ENCODE measurements at regions not wholly inside any gene's neighbourhood (a gene's known extent, or its start where the extent isn't known, plus 50 kb on each side); places are given as distances from the start of the nearest gene placed in this dataset.

DNA sequence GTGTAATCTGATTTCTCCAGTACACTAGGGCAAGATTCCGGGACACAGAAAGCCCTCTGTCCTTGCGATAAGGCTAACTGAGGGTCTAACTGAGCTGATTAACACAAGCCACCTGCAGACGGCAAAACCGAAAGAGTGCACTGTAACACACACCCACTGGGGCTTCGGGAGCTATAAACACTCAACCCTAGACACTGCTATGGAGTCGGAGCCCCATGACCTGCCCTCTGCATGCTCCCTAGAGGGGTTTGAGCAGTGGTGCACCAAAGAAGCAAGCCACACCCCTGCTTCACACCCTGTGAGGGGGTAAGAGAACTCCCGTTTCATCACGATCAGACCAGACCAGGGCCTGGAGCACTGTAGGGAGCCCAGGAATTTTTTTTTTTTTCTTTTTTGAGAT lies 72.4 kb downstream of the DMRTA2 start:
- Histone ChIP-seq H3K79me2 (ENCODE audit: control insufficient read depth, insufficient read depth, low read length) (no peaks in the 10 kb centered on the region), H3K36me3 (ENCODE audit: control insufficient read depth in 2 of 2, extremely low read depth in 1 of 2, insufficient read depth in 2 of 2, low read length in 2 of 2) (no peaks in the 10 kb centered on the region), H3K9me3 (ENCODE audit: control insufficient read depth, low read depth, low read length) (no peaks in the 10 kb centered on the region), H3K4me2 (ENCODE audit: control insufficient read depth, extremely low read depth, insufficient read depth, low read depth, low read length) (no peak overlapping the region), H3K9ac (ENCODE audit: control insufficient read depth, extremely low read depth, insufficient read depth, low read length) (no peak overlapping the region), H3K27ac (ENCODE audit: control insufficient read depth, insufficient read depth, low read length) (no peak overlapping the region), H4K20me1 (ENCODE audit: control insufficient read depth, extremely low read depth, insufficient read depth, low read length) (no peaks in the 10 kb centered on the region), H3K4me1 (ENCODE audit: control insufficient read depth, extremely low read depth, insufficient read depth, low read length) (no peaks in the 10 kb centered on the region), H3K27me3 (ENCODE audit: control insufficient read depth, extremely low read depth, insufficient read depth, low read length) (no peaks in the 10 kb centered on the region), H2AFZ (ENCODE audit: control insufficient read depth, low read length) (no peak overlapping the region), H3K9me1 (ENCODE audit: control insufficient read depth, extremely low read depth, insufficient read depth, low read length) (no peaks in the 10 kb centered on the region), H3K4me3 (ENCODE audit: control insufficient read depth in 2 of 3, extremely low read depth in 1 of 3, insufficient read depth in 2 of 3, low read depth in 1 of 3, low read length in 3 of 3) (no peak overlapping the region)
- no peak for FAIRE-seq
- TF ChIP-seq EZH2 (IDR thresholded peaks at IDR 0.05; ENCODE audit: low read length) (no peak), CTCF (optimal IDR thresholded peaks at IDR 0.05 in 1 of 3, IDR thresholded peaks at IDR 0.05 in 1 of 3, conservative IDR thresholded peaks at IDR 0.05 in 1 of 3; ENCODE audit: extremely low read depth in 1 of 3, insufficient read depth in 2 of 3, low read length in 3 of 3) (no peak)
- no peak for DNase-seq (ENCODE audit: low read depth, low spot score)
- dilution Hi-C loops (cut with MboI; ENCODE audit: extremely low pct_ligation_motif_present, low sequenced_read_pairs), result no loop called here

DNA sequence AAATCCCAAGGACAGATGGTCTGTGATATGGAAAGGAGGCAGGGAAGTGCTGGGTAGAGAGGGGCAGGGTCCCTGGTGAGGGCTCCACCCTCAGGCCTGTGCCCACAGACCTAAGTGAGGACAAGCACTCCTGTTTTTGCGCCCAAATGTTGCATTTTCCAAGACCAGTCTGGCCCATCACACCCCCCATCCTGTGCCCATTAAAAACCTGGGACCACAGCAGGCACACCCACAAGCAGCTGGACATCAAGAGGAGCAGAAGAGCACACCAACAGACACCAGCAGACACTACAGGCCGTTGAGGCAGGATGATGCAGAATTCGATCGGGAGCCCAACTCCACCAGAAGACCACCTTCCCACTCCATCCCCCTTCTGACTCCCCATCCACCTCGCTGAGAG lies 72.8 kb downstream of the DMRTA2 start:
- Histone ChIP-seq H3K36me3 (ENCODE audit: control insufficient read depth in 2 of 2, extremely low read depth in 1 of 2, insufficient read depth in 2 of 2, low read length in 2 of 2) (no peaks in the 10 kb centered on the region), H3K79me2 (ENCODE audit: control insufficient read depth, insufficient read depth, low read length) (no peaks in the 10 kb centered on the region), H3K9me1 (ENCODE audit: control insufficient read depth, extremely low read depth, insufficient read depth, low read length) (no peaks in the 10 kb centered on the region), H3K9ac (ENCODE audit: control insufficient read depth, extremely low read depth, insufficient read depth, low read length) (no peak overlapping the region), H2AFZ (ENCODE audit: control insufficient read depth, low read length) (no peak overlapping the region), H3K4me3 (ENCODE audit: control insufficient read depth in 2 of 3, extremely low read depth in 1 of 3, insufficient read depth in 2 of 3, low read depth in 1 of 3, low read length in 3 of 3) (no peak overlapping the region), H3K4me1 (ENCODE audit: control insufficient read depth, extremely low read depth, insufficient read depth, low read length) (no peaks in the 10 kb centered on the region), H3K27me3 (ENCODE audit: control insufficient read depth, extremely low read depth, insufficient read depth, low read length) (no peaks in the 10 kb centered on the region), H3K9me3 (ENCODE audit: control insufficient read depth, low read depth, low read length) (no peaks in the 10 kb centered on the region), H4K20me1 (ENCODE audit: control insufficient read depth, extremely low read depth, insufficient read depth, low read length) (no peaks in the 10 kb centered on the region), H3K27ac (ENCODE audit: control insufficient read depth, insufficient read depth, low read length) (no peak overlapping the region), H3K4me2 (ENCODE audit: control insufficient read depth, extremely low read depth, insufficient read depth, low read depth, low read length) (no peak overlapping the region)
- no peak for FAIRE-seq
- DNase-seq (ENCODE audit: low read depth, low spot score), result no peak
- dilution Hi-C loops (cut with MboI; ENCODE audit: extremely low pct_ligation_motif_present, low sequenced_read_pairs), result no loop called here
- TF ChIP-seq CTCF (optimal IDR thresholded peaks at IDR 0.05 in 1 of 3, IDR thresholded peaks at IDR 0.05 in 1 of 3, conservative IDR thresholded peaks at IDR 0.05 in 1 of 3; ENCODE audit: extremely low read depth in 1 of 3, insufficient read depth in 2 of 3, low read length in 3 of 3) (no peak), EZH2 (IDR thresholded peaks at IDR 0.05; ENCODE audit: low read length) (no peak)

All from keratinocyte (primary cell).